Breast epithelium (tissue), 4 donors: ENCODE measurements at regions not wholly inside any gene's neighbourhood (a gene's known extent, or its start where the extent isn't known, plus 50 kb on each side); places are given as distances from the start of the nearest gene placed in this dataset.

ENCODE experiments used
- DNase-seq, 2 donors: peaks; one replicate each; pipeline ENCODE4 v3.0.0-alpha.2; 2019; ENCODE audit warnings: low spot score in 2 of 2
- H3K27ac ChIP-seq, 2 donors: fragments of 200-600 bp; sonication (generic) in 1 of 2; one replicate each; pipeline ENCODE4 v1.5.1; 2016 to 2019; ENCODE audit warnings: mild to moderate bottlenecking in 1 of 2
- H3K27me3 ChIP-seq, 2 donors: fragments of 200-600 bp; sonication (generic) in 1 of 2; one replicate each; pipeline versions ENCODE4 v1.5.1 to v1.6.0; 2017 to 2019; ENCODE audit warnings: control low read depth in 1 of 2, mild to moderate bottlenecking in 1 of 2
- H3K36me3 ChIP-seq: fragments of 200-600 bp; one replicate; pipeline ENCODE4 v1.5.1; 2019
- H3K4me1 ChIP-seq, 2 donors: fragments of 200-600 bp; sonication (generic); one replicate each; pipeline ENCODE4 v1.5.1; 2016 to 2019; ENCODE audit warnings: control low read depth in 1 of 2
- H3K4me3 ChIP-seq, 3 donors: fragments of 200-600 bp; sonication (generic); 1 replicate in 2 of 3; 2 replicates in 1 of 3; pipeline ENCODE4 v1.5.1; 2016 to 2019; ENCODE audit warnings: mild to moderate bottlenecking in 3 of 3, moderate library complexity in 2 of 3
- H3K9me3 ChIP-seq, 2 donors: fragments of 200-600 bp; sonication (generic) in 1 of 2; one replicate each; pipeline ENCODE4 v1.5.1; 2016 to 2019; ENCODE audit warnings: control low read depth in 1 of 2
- CTCF ChIP-seq, 3 donors: fragments of 450-650 bp; IDR thresholded peaks; one replicate each; pipeline ENCODE4 v1.5.1; 2016 to 2017; ENCODE audit warnings: antibody characterized with exemption in 3 of 3, mild to moderate bottlenecking in 3 of 3, moderate library complexity in 3 of 3
- POLR2A ChIP-seq: fragments of 450-650 bp; IDR thresholded peaks from one replicate; pipeline ENCODE4 v1.6.1; 2016; ENCODE audit warnings: antibody characterized with exemption, mild to moderate bottlenecking, moderate library complexity
- POLR2AphosphoS5 ChIP-seq, 3 donors: sonication (generic); formaldehyde crosslinking; IDR thresholded peaks; one replicate each; pipeline ENCODE4 v1.6.1; 2017; ENCODE audit warnings: antibody characterized with exemption in 3 of 3
- intact Hi-C: fragments of 100-400 bp; cut with DNase I; formaldehyde crosslinking; loops from one replicate; pipeline ENCODE4 v1.15.1; 2023; ENCODE audit warnings: low total_unique reads

GRCh38 chr18:73638709-73639108 lies 508.9 kb downstream of the FBXO15 start:
- Histone ChIP-seq H3K9me3 (no peaks in the 10 kb centered on the region), H3K27me3 (no peaks in the 10 kb centered on the region), H3K36me3 (no peaks in the 10 kb centered on the region), H3K4me1 (no peaks in the 10 kb centered on the region), H3K4me3 (no peak overlapping the region), H3K27ac (no peak overlapping the region)
- no peak for TF ChIP-seq POLR2AphosphoS5 (IDR thresholded peaks at IDR 0.05)
- TF ChIP-seq CTCF (IDR thresholded peaks at IDR 0.05), result no peak
- TF ChIP-seq POLR2A, result no peak
- intact Hi-C loops, result no loop called here
- DNase-seq, result no peak

GRCh38 chr18:73636355-73636754 lies 511.3 kb downstream of the FBXO15 start:
- H3K4me3 ChIP-seq, result no peak overlapping the region
- H3K4me1 ChIP-seq, result no peaks in the 10 kb centered on the region
- intact Hi-C loops, result no loop called here
- H3K36me3 ChIP-seq, result no peaks in the 10 kb centered on the region
- H3K27ac ChIP-seq, result no peak overlapping the region
- no peaks in the 10 kb centered on the region for H3K9me3 ChIP-seq
- H3K27me3 ChIP-seq, result no peaks in the 10 kb centered on the region
- TF ChIP-seq POLR2A (no peak), CTCF (IDR thresholded peaks at IDR 0.05) (no peak), POLR2AphosphoS5 (IDR thresholded peaks at IDR 0.05) (no peak)
- DNase-seq, result no peak

GRCh38 chr18:73626859-73627258 lies 520.8 kb downstream of the FBXO15 start:
- Histone ChIP-seq H3K4me1 (no peaks in the 10 kb centered on the region), H3K36me3 (no peaks in the 10 kb centered on the region), H3K27me3 (no peaks in the 10 kb centered on the region), H3K27ac (no peak overlapping the region), H3K9me3 (no peaks in the 10 kb centered on the region), H3K4me3 (no peak overlapping the region)
- no peak for TF ChIP-seq POLR2AphosphoS5 (IDR thresholded peaks at IDR 0.05)
- intact Hi-C loops, result no loop called here
- DNase-seq, result no peak

GRCh38 chr18:73626221-73626620 lies 521.4 kb downstream of the FBXO15 start:
- Histone ChIP-seq H3K9me3 (no peaks in the 10 kb centered on the region), H3K27ac (no peak overlapping the region), H3K4me1 (no peaks in the 10 kb centered on the region), H3K4me3 (no peak overlapping the region), H3K36me3 (no peaks in the 10 kb centered on the region), H3K27me3 (no peaks in the 10 kb centered on the region)
- TF ChIP-seq CTCF (IDR thresholded peaks at IDR 0.05) (no peak), POLR2A (no peak), POLR2AphosphoS5 (IDR thresholded peaks at IDR 0.05) (no peak)
- DNase-seq, result no peak
- intact Hi-C loops, result no loop called here

GRCh38 chr18:73621091-73621490 lies 526.5 kb downstream of the FBXO15 start:
- Histone ChIP-seq H3K4me1 (no peaks in the 10 kb centered on the region), H3K9me3 (no peaks in the 10 kb centered on the region), H3K36me3 (no peaks in the 10 kb centered on the region), H3K27ac (no peak overlapping the region), H3K27me3 (no peaks in the 10 kb centered on the region), H3K4me3 (no peak overlapping the region)
- no peak for TF ChIP-seq POLR2A
- TF ChIP-seq POLR2AphosphoS5 (IDR thresholded peaks at IDR 0.05), result no peak
- TF ChIP-seq CTCF (IDR thresholded peaks at IDR 0.05), result no peak
- DNase-seq, result no peak
- intact Hi-C loops, result no loop called here

- H3K9me3 ChIP-seq, result no peaks in the 10 kb centered on the region
- H3K4me1 ChIP-seq, result no peaks in the 10 kb centered on the region
- no peak for DNase-seq
- no peak overlapping the region for H3K4me3 ChIP-seq
- H3K27me3 ChIP-seq, result no peaks in the 10 kb centered on the region
- H3K27ac ChIP-seq, result no peak overlapping the region
- intact Hi-C loops, result no loop called here
- H3K36me3 ChIP-seq, result no peaks in the 10 kb centered on the region
- no peak for TF ChIP-seq POLR2A
- TF ChIP-seq POLR2AphosphoS5 (IDR thresholded peaks at IDR 0.05), result no peak
- no peak for TF ChIP-seq CTCF (IDR thresholded peaks at IDR 0.05)
Measured at GRCh38 chr18:73617981-73618380, 529.7 kb downstream of the FBXO15 start.
